SK-N-SH treated with all-trans-retinoic acid at 6 μM for 48 hours (cell line): ENCODE measurements at regions not wholly inside any gene's neighbourhood (a gene's known extent, or its start where the extent isn't known, plus 50 kb on each side); places are given as distances from the start of the nearest gene placed in this dataset.

Source experiments
- ATAC-seq: fragments of 200-7000 bp; cut with Tn5 transposase; 3 replicates; pipeline ENCODE4 v1.9.1; 2020; ENCODE audit warnings: mild to moderate bottlenecking, moderate library complexity
- ARNTL ChIP-seq: fragments of 450-650 bp; formaldehyde crosslinking; IDR thresholded peaks from 2 replicates; pipeline ENCODE4 v1.5.0; 2020; ENCODE audit warnings: low read depth, mild to moderate bottlenecking, moderate library complexity, borderline replicate concordance
- BACH2 ChIP-seq: fragments of 250-450 bp; sonication (Bioruptor Pico); IDR thresholded peaks from 2 replicates; pipeline ENCODE4 v1.9.0; 2021; ENCODE audit warnings: mild to moderate bottlenecking, borderline replicate concordance
- CREB5 ChIP-seq: fragments of 250-450 bp; sonication (Bioruptor Pico); IDR thresholded peaks from 2 replicates; pipeline ENCODE4 v1.5.1; 2020; ENCODE audit warnings: low read depth, mild to moderate bottlenecking, moderate library complexity
- CSDC2 ChIP-seq: fragments of 250-450 bp; sonication (Bioruptor Pico); IDR thresholded peaks from 2 replicates; pipeline ENCODE4 v1.5.0; 2020; ENCODE audit warnings: mild to moderate bottlenecking, moderate library complexity
- ESRRG ChIP-seq: fragments of 250-450 bp; sonication (Bioruptor Pico); IDR thresholded peaks from 2 replicates; pipeline ENCODE4 v1.6.1; 2021; ENCODE audit warnings: mild to moderate bottlenecking
- GLIS3 ChIP-seq: fragments of 250-450 bp; sonication (Bioruptor Pico); IDR thresholded peaks from 2 replicates; pipeline ENCODE4 v1.5.0; 2020; ENCODE audit warnings: mild to moderate bottlenecking, moderate library complexity
- ISL1 ChIP-seq: fragments of 250-450 bp; sonication (Bioruptor Pico); IDR thresholded peaks from 2 replicates; pipeline ENCODE4 v2.1.2; 2022; ENCODE audit warnings: mild to moderate bottlenecking, moderate library complexity
- OSR1 ChIP-seq: fragments of 250-450 bp; sonication (Bioruptor Pico); IDR thresholded peaks from 2 replicates; pipeline ENCODE4 v1.8.0; 2022; ENCODE audit warnings: moderate library complexity, mild to moderate bottlenecking, inconsistent platforms
- RARB ChIP-seq: fragments of 250-450 bp; sonication (Bioruptor Pico); IDR thresholded peaks from 2 replicates; pipeline ENCODE4 v1.8.0; 2021; ENCODE audit warnings: mild to moderate bottlenecking, moderate library complexity
- SNAI2 ChIP-seq: fragments of 250-450 bp; sonication (Bioruptor Pico); IDR thresholded peaks from 2 replicates; pipeline ENCODE4 v1.5.0; 2020; ENCODE audit warnings: mild to moderate bottlenecking, moderate library complexity
- TCF4 ChIP-seq: fragments of 250-450 bp; sonication (Bioruptor Pico); IDR thresholded peaks from 2 replicates; pipeline ENCODE4 v1.8.0; 2021; ENCODE audit warnings: mild to moderate bottlenecking, moderate library complexity, borderline replicate concordance
- TOX ChIP-seq: fragments of 250-450 bp; sonication (Bioruptor Pico); IDR thresholded peaks from 2 replicates; pipeline ENCODE4 v1.8.0; 2021; ENCODE audit warnings: mild to moderate bottlenecking, moderate library complexity, borderline replicate concordance
- TSHZ2 ChIP-seq: fragments of 250-450 bp; sonication (Bioruptor Pico); IDR thresholded peaks from 2 replicates; pipeline ENCODE4 v1.5.0; 2020; ENCODE audit warnings: mild to moderate bottlenecking, moderate library complexity
- ZC3H10 ChIP-seq: fragments of 250-450 bp; sonication (Bioruptor Pico); IDR thresholded peaks from 2 replicates; pipeline ENCODE4 v1.5.1; 2021; ENCODE audit warnings: mild to moderate bottlenecking, moderate library complexity
- ZFP3 ChIP-seq: fragments of 250-450 bp; sonication (Bioruptor Pico); IDR thresholded peaks from 2 replicates; pipeline ENCODE4 v1.5.0; 2020; ENCODE audit warnings: mild to moderate bottlenecking, moderate library complexity
- ZFP30 ChIP-seq: fragments of 450-650 bp; formaldehyde crosslinking; IDR thresholded peaks from 2 replicates; pipeline ENCODE4 v1.5.0; 2022; ENCODE audit warnings: mild to moderate bottlenecking, moderate library complexity
- ZNF565 ChIP-seq: fragments of 450-650 bp; formaldehyde crosslinking; conservative IDR thresholded peaks from 2 replicates; pipeline ENCODE4 v1.5.0; 2020; ENCODE audit warnings: low read depth, mild to moderate bottlenecking, moderate library complexity
- ZNF70 ChIP-seq: fragments of 450-650 bp; formaldehyde crosslinking; IDR thresholded peaks from 2 replicates; pipeline ENCODE4 v1.5.0; 2020; ENCODE audit warnings: mild to moderate bottlenecking, moderate library complexity
- ZNF8 ChIP-seq: fragments of 450-650 bp; formaldehyde crosslinking; IDR thresholded peaks from 2 replicates; pipeline ENCODE4 v1.5.0; 2020; ENCODE audit warnings: mild to moderate bottlenecking, moderate library complexity
- TF ChIP-seq, protein P1 (sequence below): fragments of 250-450 bp; sonication (Bioruptor Pico); IDR thresholded peaks from 2 replicates; pipeline ENCODE4 v1.8.0; 2021; ENCODE audit warnings: low read depth, mild to moderate bottlenecking, moderate library complexity, borderline replicate concordance
- TF ChIP-seq, protein P2 (sequence below): fragments of 250-450 bp; sonication (Bioruptor Pico); IDR thresholded peaks from 2 replicates; pipeline ENCODE4 v1.8.0; 2020; ENCODE audit warnings: mild to moderate bottlenecking, moderate library complexity, borderline replicate concordance
- TF ChIP-seq, protein P3 (sequence below): fragments of 250-450 bp; sonication (Bioruptor Pico); IDR thresholded peaks from 2 replicates; pipeline ENCODE4 v1.5.1; 2021; ENCODE audit warnings: mild to moderate bottlenecking, moderate library complexity

GRCh38 chr11:91755526-91755925 lies 469.1 kb upstream of the FAT3 start:
- ATAC-seq = no peak
- TF ChIP-seq, protein P1, sequence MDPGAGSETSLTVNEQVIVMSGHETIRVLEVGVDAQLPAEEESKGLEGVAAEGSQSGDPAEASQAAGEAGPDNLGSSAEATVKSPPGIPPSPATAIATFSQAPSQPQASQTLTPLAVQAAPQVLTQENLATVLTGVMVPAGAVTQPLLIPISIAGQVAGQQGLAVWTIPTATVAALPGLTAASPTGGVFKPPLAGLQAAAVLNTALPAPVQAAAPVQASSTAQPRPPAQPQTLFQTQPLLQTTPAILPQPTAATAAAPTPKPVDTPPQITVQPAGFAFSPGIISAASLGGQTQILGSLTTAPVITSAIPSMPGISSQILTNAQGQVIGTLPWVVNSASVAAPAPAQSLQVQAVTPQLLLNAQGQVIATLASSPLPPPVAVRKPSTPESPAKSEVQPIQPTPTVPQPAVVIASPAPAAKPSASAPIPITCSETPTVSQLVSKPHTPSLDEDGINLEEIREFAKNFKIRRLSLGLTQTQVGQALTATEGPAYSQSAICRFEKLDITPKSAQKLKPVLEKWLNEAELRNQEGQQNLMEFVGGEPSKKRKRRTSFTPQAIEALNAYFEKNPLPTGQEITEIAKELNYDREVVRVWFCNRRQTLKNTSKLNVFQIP (CRISPR knock-in tag) = no peak
- no peak for TF ChIP-seq BACH2

- TF ChIP-seq ZC3H10 (no peak), ARNTL (no peak), ZFP30 (no peak), ESRRG (CRISPR knock-in tag) (no peak), TOX (CRISPR knock-in tag) (no peak), BACH2 (no peak)
- no peak for ATAC-seq
Observed at GRCh38 chr11:91749251-91749650, 475.4 kb upstream of the FAT3 start.

GRCh38 chr11:91742155-91742554 lies 482.5 kb upstream of the FAT3 start:
- TF ChIP-seq TOX (CRISPR knock-in tag) (no peak), ZNF565 (CRISPR knock-in tag) (no peak), ISL1 (CRISPR knock-in tag) (no peak), CREB5 (CRISPR knock-in tag) (no peak), GLIS3 (CRISPR knock-in tag) (no peak), TCF4 (CRISPR knock-in tag) (no peak), ZFP3 (no peak), RARB (no peak)

GRCh38 chr11:91731051-91731450 lies 493.6 kb upstream of the FAT3 start:
- TF ChIP-seq, protein P1 (CRISPR knock-in tag) = no peak
- no peak for TF ChIP-seq GLIS3 (CRISPR knock-in tag)
- TF ChIP-seq RARB = no peak
- no peak for TF ChIP-seq ISL1 (CRISPR knock-in tag)
- TF ChIP-seq ZFP3 = no peak
- ATAC-seq = no peak

More at GRCh38 chr11:91742155-91742554, 482.5 kb upstream of the FAT3 start:
- no peak for ATAC-seq

DNA sequence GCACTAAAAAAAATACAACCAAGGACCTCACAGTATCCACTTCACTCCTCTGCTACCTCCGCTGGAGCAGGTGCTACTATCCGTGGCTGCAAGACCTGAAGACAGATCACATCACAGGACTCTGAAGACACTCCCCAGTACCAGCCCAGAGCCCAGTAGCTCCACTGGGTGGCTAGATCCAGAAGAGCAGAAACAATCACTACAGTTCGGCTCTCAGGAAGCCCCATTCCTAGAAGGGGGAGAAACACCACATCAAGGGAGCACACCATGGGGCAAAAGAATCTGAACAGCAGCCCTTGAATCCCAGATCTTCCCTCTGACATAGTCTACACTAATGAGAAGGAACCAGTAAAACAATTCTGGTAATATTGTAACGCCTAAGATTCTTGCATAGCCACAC lies 494.0 kb upstream of the FAT3 start:
- no peak for TF ChIP-seq ZNF565 (CRISPR knock-in tag)
- TF ChIP-seq CSDC2 (CRISPR knock-in tag) = no peak
- no peak for TF ChIP-seq ZFP30
- no peak for TF ChIP-seq ZNF70 (CRISPR knock-in tag)
- TF ChIP-seq, protein P2, sequence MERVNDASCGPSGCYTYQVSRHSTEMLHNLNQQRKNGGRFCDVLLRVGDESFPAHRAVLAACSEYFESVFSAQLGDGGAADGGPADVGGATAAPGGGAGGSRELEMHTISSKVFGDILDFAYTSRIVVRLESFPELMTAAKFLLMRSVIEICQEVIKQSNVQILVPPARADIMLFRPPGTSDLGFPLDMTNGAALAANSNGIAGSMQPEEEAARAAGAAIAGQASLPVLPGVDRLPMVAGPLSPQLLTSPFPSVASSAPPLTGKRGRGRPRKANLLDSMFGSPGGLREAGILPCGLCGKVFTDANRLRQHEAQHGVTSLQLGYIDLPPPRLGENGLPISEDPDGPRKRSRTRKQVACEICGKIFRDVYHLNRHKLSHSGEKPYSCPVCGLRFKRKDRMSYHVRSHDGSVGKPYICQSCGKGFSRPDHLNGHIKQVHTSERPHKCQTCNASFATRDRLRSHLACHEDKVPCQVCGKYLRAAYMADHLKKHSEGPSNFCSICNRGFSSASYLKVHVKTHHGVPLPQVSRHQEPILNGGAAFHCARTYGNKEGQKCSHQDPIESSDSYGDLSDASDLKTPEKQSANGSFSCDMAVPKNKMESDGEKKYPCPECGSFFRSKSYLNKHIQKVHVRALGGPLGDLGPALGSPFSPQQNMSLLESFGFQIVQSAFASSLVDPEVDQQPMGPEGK (CRISPR knock-in tag) = no peak
- no peak for TF ChIP-seq TCF4 (CRISPR knock-in tag)
- no peak for TF ChIP-seq TSHZ2 (CRISPR knock-in tag)
- TF ChIP-seq TOX (CRISPR knock-in tag) = no peak
- no peak for TF ChIP-seq ISL1 (CRISPR knock-in tag)
- no peak for TF ChIP-seq SNAI2
- TF ChIP-seq, protein P3, sequence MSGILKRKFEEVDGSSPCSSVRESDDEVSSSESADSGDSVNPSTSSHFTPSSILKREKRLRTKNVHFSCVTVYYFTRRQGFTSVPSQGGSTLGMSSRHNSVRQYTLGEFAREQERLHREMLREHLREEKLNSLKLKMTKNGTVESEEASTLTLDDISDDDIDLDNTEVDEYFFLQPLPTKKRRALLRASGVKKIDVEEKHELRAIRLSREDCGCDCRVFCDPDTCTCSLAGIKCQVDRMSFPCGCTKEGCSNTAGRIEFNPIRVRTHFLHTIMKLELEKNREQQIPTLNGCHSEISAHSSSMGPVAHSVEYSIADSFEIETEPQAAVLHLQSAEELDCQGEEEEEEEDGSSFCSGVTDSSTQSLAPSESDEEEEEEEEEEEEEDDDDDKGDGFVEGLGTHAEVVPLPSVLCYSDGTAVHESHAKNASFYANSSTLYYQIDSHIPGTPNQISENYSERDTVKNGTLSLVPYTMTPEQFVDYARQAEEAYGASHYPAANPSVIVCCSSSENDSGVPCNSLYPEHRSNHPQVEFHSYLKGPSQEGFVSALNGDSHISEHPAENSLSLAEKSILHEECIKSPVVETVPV = no peak
- no peak for TF ChIP-seq OSR1 (CRISPR knock-in tag)
- TF ChIP-seq, protein P1 (CRISPR knock-in tag) = no peak
- no peak for TF ChIP-seq ZFP3
- no peak for TF ChIP-seq ZNF8 (CRISPR knock-in tag)
- ATAC-seq = no peak
